HG02642 (cell line): ENCODE measurements at regions not wholly inside any gene's neighbourhood (a gene's known extent, or its start where the extent isn't known, plus 50 kb on each side); places are given as distances from the start of the nearest gene placed in this dataset.

ENCODE experiments used
- ATAC-seq: cut with Tn5 transposase; IDR thresholded peaks from one replicate; pipeline ENCODE4 v1.9.1; 2021; ENCODE audit warnings: mild to moderate bottlenecking; ENCODE audit not compliant: unreplicated experiment, poor library complexity

- no peak for ATAC-seq
These were observed 316.9 kb downstream of the QKI start for GRCh38 chr6:163731215-163732013.

- ATAC-seq = no peak
These were observed 316.0 kb downstream of the QKI start for GRCh38 chr6:163730246-163731210.

- ATAC-seq = no peak
These were observed 314.8 kb downstream of the QKI start for GRCh38 chr6:163729127-163729872.

GRCh38 chr6:163728442-163729126 lies 314.1 kb downstream of the QKI start:
- ATAC-seq = no peak

GRCh38 chr6:163726037-163726695 lies 311.6 kb downstream of the QKI start:
- no peak for ATAC-seq

- ATAC-seq = no peak
These were observed 310.8 kb downstream of the QKI start for GRCh38 chr6:163725008-163725941.

- no peak for ATAC-seq
These were observed 309.7 kb downstream of the QKI start for GRCh38 chr6:163724196-163724595.

- ATAC-seq = no peak
These were observed 309.2 kb downstream of the QKI start for GRCh38 chr6:163723759-163724158.

- no peak for ATAC-seq
These were observed 307.6 kb downstream of the QKI start for GRCh38 chr6:163721922-163722692.

GRCh38 chr6:163721435-163721834 lies 306.9 kb downstream of the QKI start:
- no peak for ATAC-seq

GRCh38 chr6:163720460-163721235 lies 306.1 kb downstream of the QKI start:
- ATAC-seq = no peak

GRCh38 chr6:163720005-163720404 lies 305.5 kb downstream of the QKI start:
- ATAC-seq = no peak

- ATAC-seq = no peak
These were observed 304.7 kb downstream of the QKI start for GRCh38 chr6:163719028-163719742.

- ATAC-seq = no peak
These were observed 304.0 kb downstream of the QKI start for GRCh38 chr6:163718537-163718936.

GRCh38 chr6:163717106-163717764 lies 302.7 kb downstream of the QKI start:
- no peak for ATAC-seq

GRCh38 chr6:163716690-163717089 lies 302.2 kb downstream of the QKI start:
- no peak for ATAC-seq
